CD8-positive, alpha-beta memory T cell (primary cell): ENCODE measurements at regions not wholly inside any gene's neighbourhood (a gene's known extent, or its start where the extent isn't known, plus 50 kb on each side); places are given as distances from the start of the nearest gene placed in this dataset.

Source experiments
- CTCF ChIA-PET: fragments of 350-600 bp; sonication (Branson Sonifier 250); formaldehyde crosslinking; loops from one replicate; lab custom pipeline; 2021; ENCODE audit warnings: antibody characterized with exemption; lab: Charles Lee
- POLR2A ChIA-PET: fragments of 350-600 bp; sonication (Branson Sonifier 250); formaldehyde crosslinking; loops from one replicate; lab custom pipeline; 2021; ENCODE audit warnings: antibody characterized with exemption; lab: Charles Lee
- DNase-seq, 5 donors: peaks; one replicate each; pipeline versions ENCODE4 v3.0.0 to v3.0.0-alpha.2; 2020 to 2022; ENCODE audit warnings: mixed read lengths in 1 of 5
- H3K27ac ChIP-seq: one replicate; pipeline ENCODE4 v1.7.0; 2013; ENCODE audit warnings: low read depth, mild to moderate bottlenecking, low read length, moderate library complexity
- H3K27me3 ChIP-seq: 2 replicates; pipeline ENCODE4 v1.7.0; 2013; ENCODE audit warnings: low read length, mild to moderate bottlenecking; ENCODE audit not compliant: insufficient read depth, poor library complexity, severe bottlenecking
- H3K36me3 ChIP-seq: 2 replicates; pipeline ENCODE4 v1.7.0; 2013; ENCODE audit warnings: mild to moderate bottlenecking, low read length, moderate library complexity; ENCODE audit not compliant: insufficient read depth
- H3K4me1 ChIP-seq: 2 replicates; pipeline ENCODE4 v1.7.0; 2013; ENCODE audit warnings: mild to moderate bottlenecking, low read length, moderate library complexity; ENCODE audit not compliant: insufficient read depth
- H3K4me3 ChIP-seq: 2 replicates; pipeline ENCODE4 v1.7.0; 2013; ENCODE audit warnings: mild to moderate bottlenecking, low read length
- H3K9me3 ChIP-seq: 2 replicates; pipeline ENCODE4 v1.7.0; 2013; ENCODE audit warnings: mild to moderate bottlenecking, low read length
- H3K27ac Mint-ChIP-seq, 8 donors: one replicate each; pipeline ENCODE4 v1.8.0; 2020 to 2021; ENCODE audit warnings: mixed read lengths in 8 of 8, mild to moderate bottlenecking in 6 of 8, inconsistent platforms in 3 of 8, moderate library complexity in 3 of 8
- H3K27me3 Mint-ChIP-seq, 2 donors: one replicate each; pipeline ENCODE4 v1.8.0; 2020 to 2021; ENCODE audit warnings: mixed read lengths in 2 of 2, mild to moderate bottlenecking in 1 of 2, moderate library complexity in 1 of 2
- H3K36me3 Mint-ChIP-seq, 3 donors: one replicate each; pipeline ENCODE4 v1.8.0; 2020 to 2021; ENCODE audit warnings: mixed read lengths in 3 of 3, inconsistent platforms in 1 of 3, mild to moderate bottlenecking in 1 of 3
- H3K4me1 Mint-ChIP-seq, 3 donors: one replicate each; pipeline ENCODE4 v1.8.0; 2020 to 2021; ENCODE audit warnings: mixed read lengths in 3 of 3, inconsistent platforms in 1 of 3, mild to moderate bottlenecking in 1 of 3
- H3K4me3 Mint-ChIP-seq, 7 donors: one replicate each; pipeline ENCODE4 v1.8.0; 2020 to 2021; ENCODE audit warnings: mixed read lengths in 7 of 7, mild to moderate bottlenecking in 6 of 7, moderate library complexity in 4 of 7, inconsistent platforms in 2 of 7
- H3K9me3 Mint-ChIP-seq, 5 donors: one replicate each; pipeline ENCODE4 v1.8.0; 2020 to 2022; ENCODE audit warnings: mixed read lengths in 5 of 5, mild to moderate bottlenecking in 3 of 5, moderate library complexity in 2 of 5, inconsistent platforms in 1 of 5

DNA sequence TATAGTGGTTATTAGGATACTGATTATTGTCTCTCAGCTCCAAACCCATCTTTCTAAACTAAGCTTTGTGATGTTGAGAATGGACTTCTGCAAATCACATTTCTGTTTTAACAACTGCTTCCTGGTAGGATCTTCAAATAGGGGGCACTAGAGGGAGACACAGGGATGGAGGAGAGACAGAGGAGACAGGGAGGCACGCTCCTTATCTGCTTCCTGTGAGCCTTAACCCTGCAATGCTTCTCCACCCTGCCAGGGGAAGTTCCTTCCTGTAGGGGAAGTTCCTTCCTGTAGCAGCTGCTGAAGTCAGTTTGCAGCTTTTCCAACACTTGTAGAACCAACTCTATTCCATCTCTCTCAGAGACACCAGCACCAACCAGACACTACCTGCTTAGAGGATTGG, 847.2 kb downstream of the CCSER2 start:
- POLR2A ChIA-PET, result no interaction called here
- peaks cover 0 to 1% (median 0%) of the 10 kb centered on the region in 5 donors for H3K9me3 Mint-ChIP-seq

DNA sequence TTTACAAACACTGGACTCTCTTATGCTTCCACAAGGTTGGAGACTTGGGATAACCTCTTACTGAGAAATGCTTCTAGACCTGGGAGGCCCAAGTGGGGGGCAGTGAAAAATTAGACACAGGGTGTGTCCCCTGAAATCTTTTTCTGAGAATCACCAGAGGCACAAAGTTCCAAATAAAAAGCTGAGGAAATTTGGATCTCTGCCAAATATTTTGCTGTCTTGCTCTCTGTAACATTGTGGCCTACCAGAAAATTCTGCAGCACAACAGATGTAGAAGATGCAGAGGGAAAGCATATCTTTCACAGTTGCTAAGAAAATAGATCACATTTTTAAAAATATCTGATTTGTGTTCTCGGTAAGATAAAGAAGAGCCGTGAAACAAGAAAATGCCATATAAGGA, 849.4 kb downstream of the CCSER2 start:
- H3K27me3 Mint-ChIP-seq, result no peaks in the 10 kb centered on the region
- DNase-seq, result no peak

More for the DNA sequence above, 847.2 kb downstream of the CCSER2 start:
- H3K4me3 Mint-ChIP-seq, result no peak overlapping the region
- H3K4me3 ChIP-seq, result no peak overlapping the region
- H3K4me1 ChIP-seq, result no peaks in the 10 kb centered on the region
- H3K36me3 ChIP-seq, result no peaks in the 10 kb centered on the region
- H3K4me1 Mint-ChIP-seq, result no peaks in the 10 kb centered on the region
- H3K9me3 ChIP-seq, result no peaks in the 10 kb centered on the region
- H3K27ac ChIP-seq, result no peak overlapping the region
- no peaks in the 10 kb centered on the region for H3K27me3 ChIP-seq
- H3K27me3 Mint-ChIP-seq, result no peaks in the 10 kb centered on the region
- no peak overlapping the region for H3K27ac Mint-ChIP-seq
- DNase-seq, result no peak
- H3K36me3 Mint-ChIP-seq, result no peaks in the 10 kb centered on the region
- CTCF ChIA-PET, result no interaction called here

DNA sequence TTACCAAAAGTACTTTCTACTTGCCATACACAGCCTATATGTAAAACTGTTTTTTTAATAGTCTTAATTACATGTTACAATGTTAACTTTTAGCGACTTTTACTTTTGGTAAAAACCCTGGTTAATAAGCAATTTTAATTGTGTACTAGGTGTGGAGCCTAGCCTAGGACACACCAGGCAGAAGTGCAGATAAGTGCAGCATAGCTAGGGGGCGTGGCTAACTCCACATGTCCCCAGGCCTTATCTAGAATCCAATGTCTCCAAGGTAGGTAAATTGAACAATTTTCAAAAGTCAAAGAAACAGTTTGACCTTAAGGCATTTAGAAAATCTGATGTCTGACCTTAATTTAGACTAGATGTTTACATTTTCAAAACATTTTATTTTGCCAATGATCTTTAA, 858.7 kb downstream of the CCSER2 start:
- H3K36me3 ChIP-seq, result no peaks in the 10 kb centered on the region
- H3K4me3 Mint-ChIP-seq, result no peak overlapping the region
- no peaks in the 10 kb centered on the region for H3K9me3 ChIP-seq
- H3K27ac Mint-ChIP-seq, result no peak overlapping the region
- no peaks in the 10 kb centered on the region for H3K27me3 ChIP-seq
- no peak overlapping the region for H3K4me3 ChIP-seq
- DNase-seq, result no peak
- no peaks in the 10 kb centered on the region for H3K4me1 ChIP-seq
- no peaks in the 10 kb centered on the region for H3K36me3 Mint-ChIP-seq
- ChIA-PET CTCF (no interaction called here), POLR2A (no interaction called here)
- H3K9me3 Mint-ChIP-seq, result peaks cover 0 to 6% (median 0%) of the 10 kb centered on the region in 5 donors
- peaks cover 0 to 5% of the 10 kb centered on the region in 2 donors for H3K27me3 Mint-ChIP-seq
- H3K27ac ChIP-seq, result no peak overlapping the region
- peaks cover 0 to 6% (median 0%) of the 10 kb centered on the region in 3 donors for H3K4me1 Mint-ChIP-seq

More for the DNA sequence above, 849.4 kb downstream of the CCSER2 start:
- ChIA-PET CTCF (no interaction called here), POLR2A (no interaction called here)
- Histone ChIP-seq H3K9me3 (no peaks in the 10 kb centered on the region), H3K4me1 (no peaks in the 10 kb centered on the region), H3K36me3 (no peaks in the 10 kb centered on the region), H3K27ac (no peak overlapping the region), H3K4me3 (no peak overlapping the region), H3K27me3 (no peaks in the 10 kb centered on the region)
- Mint-ChIP-seq H3K9me3 (peaks cover 0 to 5% (median 0%) of the 10 kb centered on the region in 5 donors), H3K4me3 (no peak overlapping the region), H3K4me1 (no peaks in the 10 kb centered on the region), H3K36me3 (no peaks in the 10 kb centered on the region), H3K27ac (no peak overlapping the region)

DNA sequence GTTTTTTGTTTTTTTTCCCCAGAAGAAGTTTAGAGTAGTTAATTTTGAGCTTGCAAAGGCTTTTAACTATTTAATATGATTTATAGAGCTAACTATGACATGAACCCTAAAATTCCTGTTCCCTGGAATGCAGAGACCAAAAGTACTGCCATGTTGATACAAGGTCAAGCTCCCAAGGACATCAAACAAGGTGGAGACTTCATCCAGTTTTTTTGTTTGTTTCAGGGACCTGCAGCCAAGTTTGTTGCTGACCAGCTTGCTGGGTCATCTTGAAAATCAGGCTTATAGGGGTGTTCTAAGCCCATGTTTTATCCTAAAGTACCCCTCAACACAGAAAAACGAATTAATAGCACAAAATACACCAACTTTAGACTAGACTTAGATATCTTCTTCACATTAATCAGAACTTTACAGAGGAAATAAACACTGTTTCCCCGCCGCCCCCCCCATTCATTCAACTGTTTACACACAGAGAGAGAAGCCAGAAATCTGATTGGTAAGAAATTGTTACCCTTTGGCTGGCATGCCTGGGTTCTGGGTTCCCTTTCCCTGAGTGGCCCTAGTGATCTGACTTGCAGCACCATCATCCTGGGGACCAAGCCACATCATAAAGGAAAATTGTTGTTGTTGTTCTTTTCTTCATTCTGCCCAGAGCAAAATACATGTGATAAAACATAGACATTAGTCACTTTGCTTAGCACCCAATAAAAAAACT, 860.5 kb downstream of the CCSER2 start:
- Mint-ChIP-seq H3K4me1 (peaks cover 0 to 3% (median 0%) of the 10 kb centered on the region in 3 donors), H3K4me3 (no peak overlapping the region), H3K27me3 (peaks cover 0 to 1% of the 10 kb centered on the region in 2 donors), H3K9me3 (peaks cover 0 to 6% (median 0%) of the 10 kb centered on the region in 5 donors), H3K27ac (no peak overlapping the region), H3K36me3 (no peaks in the 10 kb centered on the region)
- H3K27ac ChIP-seq, result no peak overlapping the region
- CTCF ChIA-PET, result no interaction called here
- no peaks in the 10 kb centered on the region for H3K36me3 ChIP-seq
- POLR2A ChIA-PET, result no interaction called here
- no peaks in the 10 kb centered on the region for H3K4me1 ChIP-seq
- H3K9me3 ChIP-seq, result no peaks in the 10 kb centered on the region
- H3K27me3 ChIP-seq, result no peaks in the 10 kb centered on the region
- DNase-seq, result no peak
- H3K4me3 ChIP-seq, result no peak overlapping the region

DNA sequence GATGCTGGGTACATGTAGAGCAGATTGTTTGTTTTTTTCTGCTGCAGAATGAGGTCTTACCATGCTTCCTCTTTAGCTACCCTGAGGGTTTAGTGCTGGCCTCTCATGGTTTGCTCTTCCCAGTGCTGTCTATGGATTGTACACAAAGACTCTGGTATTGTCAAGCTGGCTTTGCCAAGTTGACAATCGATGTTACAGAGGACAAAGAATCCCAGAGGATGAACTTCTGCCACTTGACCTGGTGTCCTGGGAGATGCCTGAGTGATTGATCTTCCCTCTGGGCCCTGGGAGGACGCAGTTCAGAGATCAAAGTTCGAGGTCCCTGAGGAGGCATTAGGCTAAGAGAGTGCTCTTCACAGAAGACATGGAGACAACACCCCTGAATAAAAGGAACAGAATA, 865.4 kb downstream of the CCSER2 start:
- Histone ChIP-seq H3K27me3 (no peaks in the 10 kb centered on the region), H3K27ac (no peak overlapping the region), H3K4me1 (no peaks in the 10 kb centered on the region), H3K4me3 (no peak overlapping the region), H3K9me3 (no peaks in the 10 kb centered on the region), H3K36me3 (no peaks in the 10 kb centered on the region)
- CTCF ChIA-PET, result no interaction called here
- POLR2A ChIA-PET, result no interaction called here
- peaks cover 0 to 1% of the 10 kb centered on the region in 2 donors for H3K27me3 Mint-ChIP-seq
- H3K9me3 Mint-ChIP-seq, result no peaks in the 10 kb centered on the region
- no peak overlapping the region for H3K4me3 Mint-ChIP-seq
- H3K36me3 Mint-ChIP-seq, result no peaks in the 10 kb centered on the region
- no peaks in the 10 kb centered on the region for H3K4me1 Mint-ChIP-seq
- no peak for DNase-seq
- no peak overlapping the region for H3K27ac Mint-ChIP-seq

DNA sequence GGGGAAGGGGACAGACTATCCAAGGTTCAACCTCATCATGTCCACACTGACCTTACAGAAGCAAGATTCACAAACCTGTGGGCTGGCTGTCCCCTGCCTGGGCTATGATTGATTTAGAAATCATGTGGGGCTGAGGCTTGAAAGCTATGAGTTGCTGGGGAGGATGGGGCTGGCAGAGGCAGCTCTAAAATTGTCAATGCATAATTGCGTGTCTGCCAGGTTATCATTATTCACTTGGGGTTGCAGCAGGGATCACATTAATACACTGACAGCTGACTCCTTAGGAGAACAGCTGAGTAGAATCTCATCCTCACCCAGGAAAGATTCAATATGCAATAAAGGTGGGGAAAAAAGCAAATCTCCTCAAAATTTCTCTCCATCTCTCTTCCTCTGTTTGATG, 866.3 kb downstream of the CCSER2 start:
- no peak overlapping the region for H3K4me3 Mint-ChIP-seq
- H3K27ac ChIP-seq, result no peak overlapping the region
- no peaks in the 10 kb centered on the region for H3K9me3 Mint-ChIP-seq
- CTCF ChIA-PET, result no interaction called here
- POLR2A ChIA-PET, result no interaction called here
- H3K4me1 ChIP-seq, result no peaks in the 10 kb centered on the region
- H3K9me3 ChIP-seq, result no peaks in the 10 kb centered on the region
- no peak overlapping the region for H3K27ac Mint-ChIP-seq
- no peaks in the 10 kb centered on the region for H3K36me3 ChIP-seq
- no peak for DNase-seq
- no peaks in the 10 kb centered on the region for H3K27me3 Mint-ChIP-seq
- H3K36me3 Mint-ChIP-seq, result no peaks in the 10 kb centered on the region
- no peaks in the 10 kb centered on the region for H3K27me3 ChIP-seq
- no peak overlapping the region for H3K4me3 ChIP-seq
- H3K4me1 Mint-ChIP-seq, result no peaks in the 10 kb centered on the region

DNA sequence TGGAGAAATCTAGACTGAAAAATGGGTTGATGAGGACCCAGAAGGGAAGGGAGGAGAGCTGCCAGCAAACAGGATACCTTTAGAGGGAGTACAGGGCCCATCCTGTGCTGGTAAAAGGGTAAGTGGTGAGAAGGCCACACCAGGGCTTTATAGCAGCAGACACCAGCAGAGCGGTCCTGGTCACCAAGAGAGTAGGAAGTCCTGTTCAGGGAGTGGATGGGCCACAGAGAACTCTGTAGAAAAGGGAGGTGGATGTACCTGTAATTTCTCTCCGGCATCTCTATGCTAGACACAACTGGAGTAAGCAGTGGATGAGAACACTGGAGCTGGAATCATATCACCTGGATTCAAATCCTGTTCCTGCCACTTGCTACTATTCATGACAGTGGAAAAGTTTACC, 867.2 kb downstream of the CCSER2 start:
- POLR2A ChIA-PET, result no interaction called here
- Mint-ChIP-seq H3K27me3 (no peaks in the 10 kb centered on the region), H3K27ac (no peak overlapping the region), H3K4me1 (no peaks in the 10 kb centered on the region), H3K9me3 (no peaks in the 10 kb centered on the region), H3K4me3 (no peak overlapping the region), H3K36me3 (no peaks in the 10 kb centered on the region)
- H3K36me3 ChIP-seq, result no peaks in the 10 kb centered on the region
- H3K9me3 ChIP-seq, result no peaks in the 10 kb centered on the region
- H3K27ac ChIP-seq, result no peak overlapping the region
- no peaks in the 10 kb centered on the region for H3K4me1 ChIP-seq
- H3K27me3 ChIP-seq, result no peaks in the 10 kb centered on the region
- no peak overlapping the region for H3K4me3 ChIP-seq
- DNase-seq, result no peak
- CTCF ChIA-PET, result no interaction called here

DNA sequence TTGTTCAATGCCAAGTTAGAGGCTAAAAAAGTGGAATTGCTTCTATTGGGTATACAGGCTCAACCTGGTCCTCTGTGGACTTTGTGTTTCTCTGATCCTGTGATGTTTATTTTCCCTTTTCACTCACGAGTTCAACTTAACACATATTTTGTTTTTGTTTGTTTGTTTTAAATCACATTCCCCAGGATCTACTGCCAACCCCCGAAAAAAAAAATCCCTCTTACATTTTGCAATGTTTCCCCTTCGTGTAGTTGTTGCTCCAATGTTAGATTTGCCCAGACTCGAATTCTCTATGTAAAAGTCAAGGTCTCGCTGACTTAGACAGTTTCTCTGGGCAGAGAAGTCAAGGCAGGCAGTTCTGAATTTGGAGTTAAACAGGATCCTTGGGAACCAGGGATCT, 876.4 kb downstream of the CCSER2 start:
- Histone ChIP-seq H3K9me3 (no peaks in the 10 kb centered on the region), H3K4me1 (no peaks in the 10 kb centered on the region), H3K27me3 (no peaks in the 10 kb centered on the region), H3K27ac (no peak overlapping the region), H3K36me3 (no peaks in the 10 kb centered on the region), H3K4me3 (no peak overlapping the region)
- Mint-ChIP-seq H3K4me1 (no peaks in the 10 kb centered on the region), H3K36me3 (no peaks in the 10 kb centered on the region), H3K4me3 (no peak overlapping the region), H3K27ac (no peak overlapping the region), H3K27me3 (peaks cover 0 to 3% of the 10 kb centered on the region in 2 donors), H3K9me3 (peaks cover 0 to 5% (median 0%) of the 10 kb centered on the region in 5 donors)
- POLR2A ChIA-PET, result no interaction called here
- DNase-seq, result no peak
- CTCF ChIA-PET, result no interaction called here
